B cell (primary cell): ENCODE measurements at regions not wholly inside any gene's neighbourhood (a gene's known extent, or its start where the extent isn't known, plus 50 kb on each side); places are given as distances from the start of the nearest gene placed in this dataset.

ENCODE experiments used
- ATAC-seq: fragments of 200-7000 bp; cut with Tn5 transposase; one replicate; pipeline ENCODE4 v1.10.0; 2021; ENCODE audit warnings: low read depth, mild to moderate bottlenecking, moderate number of reproducible peaks, moderate library complexity
- CTCF ChIA-PET: fragments of 350-600 bp; sonication (Branson Sonifier 250); formaldehyde crosslinking; loops from one replicate; lab custom pipeline; 2021; ENCODE audit warnings: antibody characterized with exemption, inconsistent platforms; lab: Charles Lee
- POLR2A ChIA-PET: fragments of 350-600 bp; sonication (Branson Sonifier 250); formaldehyde crosslinking; loops from one replicate; lab custom pipeline; 2021; ENCODE audit warnings: antibody characterized with exemption; lab: Charles Lee
- DNase-seq: peaks from one replicate; pipeline ENCODE4 v3.0.0; 2013
- H2AFZ ChIP-seq: 2 replicates; pipeline ENCODE4 v1.6.1; 2012; ENCODE audit warnings: mild to moderate bottlenecking, low read depth, low read length; ENCODE audit not compliant: insufficient read depth, poor library complexity, severe bottlenecking
- H3K27ac ChIP-seq, 2 donors: 1 replicate in 1 of 2; 2 replicates in 1 of 2; pipeline ENCODE4 v1.5.1; 2012 to 2013; ENCODE audit warnings: low read length in 2 of 2, mild to moderate bottlenecking in 2 of 2, moderate library complexity in 1 of 2
- H3K27me3 ChIP-seq, 4 experiments: fragments of 200-600 bp in 1 of 4; sonication (generic) in 1 of 4; replicated peaks in 1 of 4; 1 replicate in 2 of 4; 2 replicates in 2 of 4; pipeline versions ENCODE4 v1.6.1 to v1.7.0; 2013 to 2016; ENCODE audit warnings: low read length in 3 of 4, mild to moderate bottlenecking in 2 of 4, mixed read lengths in 1 of 4, moderate library complexity in 1 of 4; ENCODE audit not compliant: insufficient read depth in 4 of 4, control insufficient read depth in 3 of 4; ENCODE audit errors: control extremely low read depth in 1 of 4
- H3K36me3 ChIP-seq, 2 experiments: replicated peaks in 1 of 2; 1 replicate in 1 of 2; 2 replicates in 1 of 2; pipeline versions ENCODE4 v1.6.1 to v1.7.1; 2013; ENCODE audit warnings: low read length in 1 of 2; ENCODE audit not compliant: insufficient read depth in 2 of 2, control insufficient read depth in 1 of 2; ENCODE audit errors: control extremely low read depth in 1 of 2, extremely low read depth in 1 of 2
- H3K4me1 ChIP-seq, 2 donors: fragments of 200-600 bp in 1 of 2; sonication (generic) in 1 of 2; 1 replicate in 1 of 2; 2 replicates in 1 of 2; pipeline versions ENCODE4 v1.5.1 to v1.6.1; 2013 to 2017; ENCODE audit warnings: low read length in 2 of 2; ENCODE audit not compliant: control insufficient read depth in 2 of 2, insufficient read depth in 2 of 2
- H3K4me2 ChIP-seq: replicated peaks from 2 replicates; pipeline ENCODE3; 2012; ENCODE audit warnings: mild to moderate bottlenecking, low read depth, low read length; ENCODE audit not compliant: poor library complexity, severe bottlenecking
- H3K4me3 ChIP-seq, 5 experiments: fragments of 200-600 bp in 1 of 5; sonication (generic) in 1 of 5; 1 replicate in 3 of 5; 2 replicates in 2 of 5; pipeline versions ENCODE4 v1.5.1 to v1.7.0; 2011 to 2016; ENCODE audit warnings: low read length in 4 of 5, mild to moderate bottlenecking in 4 of 5, low read depth in 2 of 5, control low read depth in 1 of 5, moderate library complexity in 1 of 5; ENCODE audit not compliant: insufficient read depth in 1 of 5; ENCODE audit errors: control extremely low read depth in 1 of 5, extremely low read depth in 1 of 5
- H3K79me2 ChIP-seq: fragments of 200-600 bp; sonication (generic); one replicate; pipeline ENCODE4 v1.6.0; 2016; ENCODE audit warnings: low read length; ENCODE audit not compliant: control insufficient read depth, insufficient read depth
- H3K9ac ChIP-seq: fragments of 200-600 bp; sonication (generic); 2 replicates; pipeline ENCODE4 v1.6.1; 2017; ENCODE audit warnings: mild to moderate bottlenecking, low read length, moderate library complexity
- H3K9me3 ChIP-seq, 3 donors: one replicate each; pipeline versions ENCODE4 v1.6.1 to v1.7.1; 2013; ENCODE audit warnings: low read length in 2 of 3; ENCODE audit not compliant: control insufficient read depth in 2 of 3, insufficient read depth in 1 of 3; ENCODE audit errors: control extremely low read depth in 1 of 3
- H4K20me1 ChIP-seq: 2 replicates; pipeline ENCODE4 v1.6.0; 2012; ENCODE audit warnings: mild to moderate bottlenecking, low read length; ENCODE audit not compliant: insufficient read depth, control insufficient read depth, poor library complexity, severe bottlenecking
- H3K27ac Mint-ChIP-seq: one replicate; pipeline ENCODE4 v1.8.0; 2021; ENCODE audit warnings: mixed read lengths
- H3K27me3 Mint-ChIP-seq: one replicate; pipeline ENCODE4 v1.8.0; 2021; ENCODE audit warnings: mixed read lengths
- H3K4me1 Mint-ChIP-seq: one replicate; pipeline ENCODE4 v1.8.0; 2021; ENCODE audit warnings: mixed read lengths
- H3K4me3 Mint-ChIP-seq: one replicate; pipeline ENCODE4 v1.8.0; 2021; ENCODE audit warnings: mixed read lengths
- H3K9me3 Mint-ChIP-seq: one replicate; pipeline ENCODE4 v1.8.0; 2022; ENCODE audit warnings: mixed read lengths; ENCODE audit not compliant: insufficient read depth
- CTCF ChIP-seq: fragments of 200-600 bp; IDR thresholded peaks from one replicate; pipeline ENCODE4 v1.8.0; 2022; ENCODE audit warnings: antibody characterized with exemption, mild to moderate bottlenecking
- EZH2 ChIP-seq: IDR thresholded peaks from 2 replicates; pipeline ENCODE4 v1.6.1; 2012; ENCODE audit warnings: borderline replicate concordance, low read depth, mild to moderate bottlenecking, moderate library complexity, low read length; ENCODE audit not compliant: insufficient read depth, poor library complexity, severe bottlenecking
- WGBS: methylation state at CpG from one replicate; pipeline ENCODE4 v1.1.5; 2013; ENCODE audit warnings: missing lambda C conversion rate; ENCODE audit not compliant: insufficient coverage; 5-methylcytosine and 5-hydroxymethylcytosine counted together
- intact Hi-C: fragments of 100-400 bp; cut with micrococcal nuclease; formaldehyde crosslinking; loops from one replicate; pipeline ENCODE4 v1.10.0; 2022

- ChIA-PET POLR2A (no interaction called here), CTCF (no interaction called here)
- no peaks in the 10 kb centered on the region for H3K4me1 ChIP-seq
- H3K27ac Mint-ChIP-seq = no peak overlapping the region
- DNase-seq (no peak), ATAC-seq (no peak)
- H3K4me2 ChIP-seq = no peak overlapping the region
- no peak overlapping the region for H2AFZ ChIP-seq
- H3K4me3 ChIP-seq = no peak overlapping the region
- no peaks in the 10 kb centered on the region for H4K20me1 ChIP-seq
- no peak overlapping the region for H3K27ac ChIP-seq
- H3K36me3 ChIP-seq = no peaks in the 10 kb centered on the region
- WGBS = no CpG with 5 or more reads among the region's 2 CpGs
- H3K9me3 ChIP-seq = no peaks in the 10 kb centered on the region
- H3K27me3 ChIP-seq = no peaks in the 10 kb centered on the region
- no peak overlapping the region for H3K4me3 Mint-ChIP-seq
- no peak for TF ChIP-seq CTCF
- TF ChIP-seq EZH2 = no peak
- no peaks in the 10 kb centered on the region for H3K79me2 ChIP-seq
- H3K9me3 Mint-ChIP-seq = no peaks in the 10 kb centered on the region
- H3K4me1 Mint-ChIP-seq = no peaks in the 10 kb centered on the region
- H3K27me3 Mint-ChIP-seq = no peaks in the 10 kb centered on the region
- intact Hi-C loops = no loop called here
- H3K9ac ChIP-seq = no peak overlapping the region
These were observed 162.1 kb upstream of the MIR17HG start for GRCh38 chr13:91185294-91185863.

- ChIA-PET CTCF (interaction anchor here (1.0 kb wide), 1 partner anchor 50 kb away, joined by 3 read pairs; no protein-coding TSS in a partner anchor), POLR2A (no interaction called here)
- no peak overlapping the region for H3K9ac ChIP-seq
- no peaks in the 10 kb centered on the region for H4K20me1 ChIP-seq
- H3K27ac Mint-ChIP-seq = no peak overlapping the region
- no peaks in the 10 kb centered on the region for H3K79me2 ChIP-seq
- H3K4me3 Mint-ChIP-seq = no peak overlapping the region
- H3K27ac ChIP-seq = no peak overlapping the region
- intact Hi-C loops = no loop called here
- H3K9me3 Mint-ChIP-seq = no peaks in the 10 kb centered on the region
- H3K27me3 ChIP-seq = no peaks in the 10 kb centered on the region
- no peak overlapping the region for H3K4me2 ChIP-seq
- no peaks in the 10 kb centered on the region for H3K4me1 ChIP-seq
- H3K4me3 ChIP-seq = no peak overlapping the region
- no peaks in the 10 kb centered on the region for H3K9me3 ChIP-seq
- no peaks in the 10 kb centered on the region for H3K36me3 ChIP-seq
- ATAC-seq = no peak
- no peak for DNase-seq
- no peaks in the 10 kb centered on the region for H3K4me1 Mint-ChIP-seq
- no peaks in the 10 kb centered on the region for H3K27me3 Mint-ChIP-seq
- no peak overlapping the region for H2AFZ ChIP-seq
- no peak for TF ChIP-seq EZH2
- TF ChIP-seq CTCF = no peak
These were observed 160.0 kb upstream of the MIR17HG start for GRCh38 chr13:91187522-91187921.
